ENCODE measurements at regions not wholly inside any gene's neighbourhood (a gene's known extent, or its start where the extent isn't known, plus 50 kb on each side); places are given as distances from the start of the nearest gene placed in this dataset.
"Not testable (repeated sequence)": the region's sequence is repeated elsewhere in the genome, so short reads cannot be mapped to it uniquely, and the experiment has no call there.

GRCh38 chr10:3936422-3937040, 151.5 kb upstream of the KLF6 start:
- no peak for DNase-seq

DNA sequence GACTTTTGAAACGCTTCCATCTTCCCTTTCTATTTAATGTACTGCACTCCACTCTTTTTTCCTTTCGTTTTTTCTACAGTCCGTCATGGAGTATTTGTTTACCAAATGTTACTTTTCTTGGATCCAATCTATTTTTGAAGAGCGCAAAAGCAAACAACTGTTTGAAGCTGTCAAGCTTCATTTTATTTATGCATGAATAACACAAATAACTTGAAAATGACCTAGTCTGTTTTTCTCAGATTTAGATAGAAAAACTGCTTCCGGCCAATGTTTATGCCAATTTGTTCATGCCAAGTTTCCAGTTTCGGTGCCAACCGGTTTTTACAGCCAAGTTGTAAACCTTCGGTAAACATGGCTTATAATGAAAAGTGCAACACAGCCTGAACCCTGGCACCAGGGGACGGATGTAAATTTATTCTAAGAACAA, 150.9 kb upstream of the KLF6 start:
- DNase-seq, result no peak

GRCh38 chr10:3935141-3935540, 150.1 kb upstream of the KLF6 start:
- DNase-seq, result no peak

DNA sequence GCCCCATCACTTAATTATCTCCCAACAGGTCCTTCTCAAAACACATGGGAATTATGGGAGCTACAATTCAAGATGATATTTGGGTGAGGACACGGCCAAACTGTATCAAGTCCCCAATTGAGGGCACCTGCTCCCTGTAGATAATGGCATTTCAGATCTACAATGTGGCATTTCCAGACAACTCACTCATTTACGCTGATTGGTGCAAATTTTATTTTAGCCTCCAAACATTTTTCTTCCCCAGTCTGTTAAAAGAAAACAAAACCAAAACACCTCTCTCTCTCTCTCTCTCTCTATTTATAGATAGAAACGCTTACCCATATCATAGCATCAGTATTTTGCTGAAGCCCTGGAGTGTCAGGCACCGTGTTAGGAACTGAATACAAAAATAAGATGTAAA, 148.7 kb upstream of the KLF6 start:
- no peak for DNase-seq

DNA sequence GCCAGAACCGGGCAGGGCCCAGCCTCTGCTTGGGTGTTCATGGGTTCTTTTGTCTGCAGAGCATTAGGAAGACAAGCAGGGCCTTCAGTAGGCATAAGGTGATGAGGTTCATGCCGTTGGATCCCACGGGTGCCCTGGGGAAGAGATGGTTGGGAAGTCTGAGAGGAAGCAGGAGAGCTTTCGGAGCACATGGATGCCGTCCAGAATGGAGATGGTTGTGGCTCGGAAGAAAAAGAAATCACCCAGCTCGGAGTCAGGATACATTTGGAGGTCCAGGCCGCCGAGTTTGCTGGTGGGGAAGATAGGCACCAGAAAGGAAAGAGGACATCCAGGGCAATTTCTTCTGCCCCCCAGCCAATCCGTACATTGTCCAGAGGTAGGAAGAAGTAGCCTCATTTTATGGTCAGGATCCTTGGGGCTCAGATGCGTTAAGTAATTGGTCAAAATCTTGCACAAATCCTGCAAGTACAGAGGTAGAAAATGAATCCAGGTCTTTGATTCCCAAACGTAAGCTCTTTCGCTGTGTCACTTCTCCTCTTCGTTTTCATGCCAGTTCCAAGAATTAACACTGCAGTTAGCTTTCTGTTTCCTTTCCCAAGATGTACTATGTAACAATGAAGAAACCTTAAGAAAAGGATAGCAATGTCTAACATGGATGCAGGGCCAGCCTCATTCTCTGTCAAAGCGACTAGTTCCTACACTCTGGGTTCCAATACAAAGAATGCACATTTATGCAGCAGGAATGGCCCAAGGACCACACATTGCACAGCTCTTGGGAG, 147.8 kb upstream of the KLF6 start:
- DNase-seq, result peak; percentile 2

DNA sequence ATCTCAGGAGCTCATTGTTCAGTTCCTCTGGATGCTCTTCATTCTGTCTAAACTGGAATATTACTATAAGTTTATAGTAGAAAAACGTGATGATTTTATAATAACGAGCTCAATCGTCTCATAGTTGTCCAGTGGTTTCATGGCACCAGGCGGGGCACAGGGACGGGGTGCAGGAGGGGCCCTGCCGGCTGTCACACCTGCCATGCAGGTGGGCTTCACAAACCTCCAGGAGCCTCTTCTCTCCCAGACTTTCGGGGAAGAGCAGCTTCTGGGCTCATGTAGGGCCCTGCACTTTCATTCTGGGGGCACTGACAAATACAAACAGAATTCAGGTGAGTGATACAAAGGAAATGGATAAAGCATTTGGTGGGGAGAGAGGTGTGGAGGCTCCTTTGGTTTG, 146.9 kb upstream of the KLF6 start:
- no peak for DNase-seq

GRCh38 chr10:3931224-3931623, 146.2 kb upstream of the KLF6 start:
- DNase-seq, result no peak

DNA sequence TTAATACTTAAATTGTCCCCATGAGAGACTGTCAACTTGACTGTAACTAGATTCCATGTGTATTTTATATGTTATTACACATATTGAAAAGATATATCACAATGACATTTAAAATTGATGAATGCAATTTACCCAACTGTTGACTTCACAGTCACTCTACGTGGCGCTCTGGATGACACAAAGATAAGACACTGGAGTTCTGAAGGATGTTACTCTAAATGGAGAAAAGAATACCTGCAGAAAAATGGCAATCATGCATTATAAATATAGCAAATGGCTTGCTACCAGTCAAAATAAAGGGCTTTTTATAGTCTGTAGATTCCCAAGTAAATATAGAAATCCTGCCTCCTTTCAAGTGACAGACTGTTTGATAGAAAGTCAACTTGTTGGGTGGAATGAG, 143.6 kb upstream of the KLF6 start:
- DNase-seq, result no peak

DNA sequence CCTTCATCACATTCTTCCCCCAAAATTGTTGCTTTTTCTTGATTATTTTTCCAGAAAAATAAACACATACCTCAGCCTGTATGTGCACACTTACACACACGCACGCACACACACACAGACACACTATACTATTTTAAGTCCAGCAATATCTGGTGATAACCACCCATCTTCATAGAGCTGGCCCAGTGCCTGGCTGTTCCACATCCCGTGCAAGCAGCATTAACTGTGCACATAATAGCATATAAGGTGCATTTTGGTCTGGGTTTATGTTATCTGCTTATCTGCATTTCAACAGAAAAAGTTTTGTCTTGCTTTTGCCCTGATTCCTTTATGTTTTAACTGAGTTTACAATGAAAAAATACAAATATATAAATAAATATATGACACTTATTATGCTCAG, 143.1 kb upstream of the KLF6 start:
- no peak for DNase-seq

- DNase-seq, result no peak
Observed at GRCh38 chr10:3926675-3927525, 141.9 kb upstream of the KLF6 start.

GRCh38 chr10:3926258-3926657, 141.2 kb upstream of the KLF6 start:
- no peak for DNase-seq

GRCh38 chr10:3925184-3925583, 140.2 kb upstream of the KLF6 start:
- DNase-seq, result no peak

GRCh38 chr10:3924344-3924743, 139.3 kb upstream of the KLF6 start:
- DNase-seq, result no peak

DNA sequence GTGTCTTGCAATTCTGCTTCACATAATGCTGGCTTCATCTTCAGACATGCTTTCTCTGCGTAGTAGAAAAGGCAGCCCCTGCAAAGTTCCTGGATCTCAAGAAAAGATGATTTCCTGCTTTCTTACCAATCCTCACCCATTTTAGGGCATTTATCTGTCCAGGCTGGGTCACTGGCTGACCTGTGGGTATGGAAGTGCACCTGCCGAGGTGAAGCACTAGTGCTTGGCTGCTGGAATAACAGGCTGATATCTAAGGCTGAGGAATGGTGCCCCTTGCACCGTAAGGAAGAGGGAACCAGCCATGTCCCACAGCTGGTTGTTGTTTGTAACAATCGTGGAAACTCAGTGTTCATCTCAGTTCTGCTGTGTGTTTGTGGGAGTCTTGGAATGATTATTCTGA, 138.0 kb upstream of the KLF6 start:
- no peak for DNase-seq

DNA sequence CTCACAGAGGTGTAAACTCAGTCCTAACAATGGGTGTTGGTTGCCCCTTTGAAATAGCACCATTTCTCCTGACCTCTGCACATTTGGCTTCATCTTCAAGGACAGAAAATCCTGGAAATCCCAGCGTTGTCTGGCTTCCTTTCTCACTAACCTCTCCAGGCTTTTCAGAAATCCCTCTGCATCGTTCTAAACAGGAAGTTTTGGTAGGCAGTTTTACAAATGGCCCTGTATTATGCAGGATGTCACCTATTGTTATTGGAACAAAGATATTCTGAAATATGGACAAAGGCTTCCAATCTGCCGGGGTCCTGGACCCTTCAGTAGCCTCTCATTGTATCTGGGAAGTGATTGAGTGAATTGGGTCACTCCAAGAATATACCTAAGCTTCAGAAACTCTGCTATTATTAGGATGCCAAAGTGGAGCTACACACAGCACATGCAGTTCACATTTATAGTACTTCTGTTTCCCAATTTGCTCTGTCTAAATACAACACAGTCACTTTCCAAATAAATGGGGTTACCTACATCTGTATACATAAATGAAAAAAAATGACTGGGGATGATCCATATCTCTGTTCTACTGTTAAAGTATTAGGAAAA, 134.8 kb upstream of the KLF6 start:
- DNase-seq, result no peak

GRCh38 chr10:3917392-3917791, 132.4 kb upstream of the KLF6 start:
- not testable (repeated sequence) for DNase-seq

DNA sequence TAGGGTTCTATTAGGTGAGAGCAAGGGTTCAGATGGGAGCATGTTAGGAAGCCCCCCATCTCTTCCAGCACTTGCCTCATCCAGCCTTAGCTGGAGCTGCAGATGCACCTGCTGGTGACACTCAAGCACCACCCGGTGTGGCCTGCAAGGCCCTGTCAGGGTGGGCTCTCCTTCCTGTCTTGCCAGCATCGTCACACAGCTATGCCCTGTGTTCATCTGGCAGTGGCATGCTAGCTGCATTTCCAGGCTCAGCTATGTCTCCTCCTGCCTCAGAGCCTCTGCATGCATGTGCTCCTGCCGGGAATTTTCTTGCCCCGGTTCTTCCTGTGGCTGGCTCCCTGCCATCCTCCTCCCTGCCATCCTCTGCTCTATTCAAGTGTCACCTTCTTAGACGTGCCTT, 129.7 kb upstream of the KLF6 start:
- no peak for DNase-seq

DNA sequence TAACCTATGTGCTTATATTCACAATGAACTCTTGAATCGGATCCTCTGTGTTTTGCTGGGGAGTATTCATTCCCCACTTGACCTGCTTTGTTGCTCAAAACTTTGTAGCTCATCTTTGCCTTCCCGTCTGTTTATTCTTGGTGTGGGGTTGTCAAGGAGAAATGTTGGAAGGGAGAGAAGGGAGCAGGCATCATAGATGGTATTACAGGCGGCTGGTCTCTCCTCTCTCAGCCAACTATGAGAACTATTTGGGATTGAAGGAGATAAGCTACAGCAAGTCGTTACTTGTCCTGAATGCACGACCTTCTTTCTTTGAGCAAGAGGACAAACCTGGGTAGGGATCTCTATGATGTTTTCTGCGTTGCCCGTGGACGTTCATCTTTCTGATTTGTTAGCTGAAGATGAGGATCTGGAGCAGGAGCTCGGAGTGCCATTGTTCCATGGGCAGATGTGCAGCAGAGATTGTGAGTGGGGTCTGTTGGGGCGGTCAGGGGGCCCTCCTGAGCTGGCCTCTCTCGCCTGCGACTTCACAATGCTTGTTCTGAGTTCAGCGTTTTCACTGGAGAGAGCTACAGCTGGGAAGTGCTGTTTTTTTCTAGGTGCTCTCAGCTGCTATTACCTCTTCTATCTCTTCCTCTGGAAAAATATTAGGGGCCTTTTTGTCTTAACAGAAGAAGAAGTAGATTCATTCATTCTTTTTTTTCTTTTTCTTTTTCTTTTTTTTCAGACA, 126.9 kb upstream of the KLF6 start:
- no peak for DNase-seq

DNA sequence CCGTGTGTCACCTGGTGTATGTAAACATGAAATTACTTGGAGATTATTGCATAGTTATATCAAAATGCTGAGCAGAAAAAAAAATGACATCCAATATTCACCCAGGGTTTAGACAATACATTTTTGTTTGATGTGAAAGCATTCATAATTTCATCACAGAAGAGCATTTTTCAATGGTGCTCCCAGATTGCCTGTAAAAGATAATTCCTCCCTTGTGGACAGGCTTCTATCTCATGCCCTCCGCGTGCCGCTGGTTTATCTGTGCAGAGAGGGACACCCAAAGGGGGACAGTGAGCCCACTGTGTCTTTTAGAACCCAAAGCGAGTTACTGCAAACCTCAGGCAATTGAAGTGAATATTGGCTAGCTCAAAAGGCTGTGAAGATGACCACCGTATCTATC, 126.2 kb upstream of the KLF6 start:
- DNase-seq, result no peak

DNA sequence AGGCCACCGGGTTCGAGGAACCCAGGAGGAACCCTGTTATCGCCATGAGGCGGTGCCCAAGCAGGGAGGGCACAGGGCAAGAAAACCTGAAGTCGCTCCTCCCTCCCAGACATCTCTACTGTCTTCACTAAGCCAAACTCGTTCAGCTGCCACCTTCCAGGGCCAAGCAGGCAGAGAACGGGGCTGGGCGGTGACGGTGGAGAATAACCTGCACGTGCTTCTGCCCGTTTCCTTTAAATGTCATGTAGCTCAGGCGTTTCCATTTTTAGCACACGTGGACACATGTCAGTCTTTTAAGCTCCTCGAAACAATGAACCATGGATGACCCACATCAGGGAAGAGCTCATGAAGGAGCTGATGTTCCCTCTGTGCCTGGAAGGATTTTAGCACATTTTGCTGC, 124.3 kb upstream of the KLF6 start:
- no peak for DNase-seq

DNA sequence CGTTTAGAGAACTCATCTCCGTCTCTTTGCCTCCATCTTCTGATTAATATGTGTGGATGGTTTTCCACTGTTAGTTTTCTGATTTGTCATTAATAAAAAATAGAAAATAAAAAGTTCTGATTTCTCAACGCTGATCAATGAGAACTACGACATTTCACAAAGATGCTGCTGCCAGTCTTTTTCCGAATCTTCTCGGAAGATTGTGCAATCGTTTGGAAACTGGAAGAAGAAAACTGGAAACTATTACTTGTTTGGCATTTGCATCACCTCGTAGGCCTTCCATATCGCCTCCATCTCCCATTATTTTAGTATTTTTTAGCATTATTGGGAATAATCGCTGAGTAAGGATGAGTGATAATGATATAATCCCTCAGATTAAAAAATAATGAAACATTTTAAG, 123.2 kb upstream of the KLF6 start:
- no peak for DNase-seq

DNA sequence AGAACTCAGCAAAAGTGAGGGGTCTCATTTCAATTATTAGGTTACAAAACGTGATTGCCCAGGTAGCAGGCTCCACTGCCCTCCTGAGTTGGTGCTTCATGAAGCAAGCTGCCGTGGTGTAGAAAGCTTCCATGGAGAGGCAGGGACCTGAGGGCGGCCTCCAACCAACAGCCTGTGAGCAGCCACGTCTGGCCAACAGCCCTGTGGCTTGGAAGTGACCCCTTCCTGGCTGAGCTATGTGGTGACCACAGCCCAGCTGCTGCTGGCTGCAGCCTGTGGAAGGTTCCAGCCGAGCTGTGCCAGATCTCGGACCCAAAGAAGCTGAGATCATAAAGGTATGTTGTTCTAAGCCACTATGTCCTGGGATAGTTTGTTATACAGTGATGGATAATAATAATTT, 122.5 kb upstream of the KLF6 start:
- no peak for DNase-seq
